ENCODE measurements at regions not wholly inside any gene's neighbourhood (a gene's known extent, or its start where the extent isn't known, plus 50 kb on each side); places are given as distances from the start of the nearest gene placed in this dataset.

GRCh38 chr12:107486140-107486892 lies 199.3 kb upstream of the PWP1 start:
- no peak for DNase-seq (ENCODE audit: low read depth in 1 of 2, low spot score in 1 of 2)
- Histone ChIP-seq H3K27ac (replicated peaks) (no peak overlapping the region), H3K27me3 (ENCODE audit: insufficient read depth, poor library complexity, severe bottlenecking) (no peaks in the 10 kb centered on the region), H3K4me3 (replicated peaks; ENCODE audit: insufficient read depth, low read length) (no peak overlapping the region)
- TF ChIP-seq GABPA (IDR thresholded peaks at IDR 0.05; ENCODE audit: low read depth), result no peak
- no peak for TF ChIP-seq REST (IDR thresholded peaks at IDR 0.05; ENCODE audit: insufficient replicate concordance, low read depth)
- TF ChIP-seq POLR2AphosphoS5 (IDR thresholded peaks at IDR 0.05; ENCODE audit: low read depth), result no peak
- TF ChIP-seq CTCF (IDR thresholded peaks at IDR 0.05; ENCODE audit: insufficient read depth, low read length), result no peak
- TF ChIP-seq SPI1 (IDR thresholded peaks at IDR 0.05; ENCODE audit: borderline replicate concordance, low read depth), result no peak

DNA sequence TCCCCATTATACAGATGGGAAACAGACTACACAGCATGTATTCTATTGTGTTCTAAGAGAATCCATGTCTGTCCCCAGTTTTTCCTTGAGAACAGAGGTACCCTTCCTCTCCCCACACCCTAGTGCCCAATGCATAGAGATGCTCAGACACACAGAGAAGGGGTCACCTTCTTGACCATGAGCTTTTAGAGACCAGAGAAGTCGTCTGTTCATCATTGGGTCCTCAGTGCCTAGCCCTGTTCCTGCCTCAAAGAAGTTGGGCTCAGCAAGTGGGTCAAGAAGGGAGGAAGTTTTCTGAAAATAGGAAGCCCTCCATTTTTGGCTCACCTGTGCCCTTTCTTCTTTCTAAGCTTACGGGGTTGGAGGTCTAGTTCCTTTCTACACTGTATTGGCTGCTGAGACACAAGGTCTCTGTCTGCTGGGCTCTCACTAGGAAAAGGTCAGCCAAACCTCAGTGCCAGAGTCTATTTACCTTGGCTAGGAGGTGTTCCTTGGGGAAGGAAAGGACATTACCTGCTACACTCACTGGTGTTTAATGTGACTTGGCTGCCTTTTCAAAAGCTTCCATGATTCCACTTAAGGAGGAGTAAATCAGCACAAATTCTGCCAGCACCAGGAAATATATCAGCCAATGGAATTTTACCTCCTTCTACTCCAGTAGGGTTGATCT lies 198.5 kb upstream of the PWP1 start:
- H3K27ac ChIP-seq (replicated peaks), result no peak overlapping the region
- H3K4me3 ChIP-seq (replicated peaks; ENCODE audit: insufficient read depth, low read length), result no peak overlapping the region
- no peaks in the 10 kb centered on the region for H3K27me3 ChIP-seq (ENCODE audit: insufficient read depth, poor library complexity, severe bottlenecking)
- DNase-seq (ENCODE audit: low read depth in 1 of 2, low spot score in 1 of 2), result no peak
- no peak for TF ChIP-seq SPI1 (IDR thresholded peaks at IDR 0.05; ENCODE audit: borderline replicate concordance, low read depth)
- TF ChIP-seq GABPA (IDR thresholded peaks at IDR 0.05; ENCODE audit: low read depth), result no peak
- no peak for TF ChIP-seq POLR2AphosphoS5 (IDR thresholded peaks at IDR 0.05; ENCODE audit: low read depth)
- TF ChIP-seq CTCF (IDR thresholded peaks at IDR 0.05; ENCODE audit: insufficient read depth, low read length), result no peak
- TF ChIP-seq REST (IDR thresholded peaks at IDR 0.05; ENCODE audit: insufficient replicate concordance, low read depth), result no peak

DNA sequence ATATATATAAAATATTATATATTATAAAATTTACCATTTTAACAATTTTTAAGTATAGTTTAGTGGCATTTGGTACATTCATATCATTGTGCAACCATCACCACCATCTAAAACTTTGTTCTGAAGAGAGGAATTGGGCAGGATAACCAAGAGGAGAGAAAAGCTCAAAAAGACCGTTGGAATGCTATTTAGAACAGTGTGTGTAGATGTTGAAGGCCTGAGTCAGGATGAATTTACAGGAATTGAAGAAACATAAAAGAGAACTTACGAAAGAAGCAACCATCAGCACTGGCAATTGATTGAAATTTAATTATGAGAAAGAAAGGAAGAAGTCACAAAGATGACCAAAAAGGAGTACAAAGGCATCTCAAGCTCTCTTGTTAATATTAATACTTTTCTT lies 196.9 kb upstream of the PWP1 start:
- TF ChIP-seq POLR2AphosphoS5 (IDR thresholded peaks at IDR 0.05; ENCODE audit: low read depth), result no peak
- TF ChIP-seq GABPA (IDR thresholded peaks at IDR 0.05; ENCODE audit: low read depth), result no peak
- no peak for TF ChIP-seq CTCF (IDR thresholded peaks at IDR 0.05; ENCODE audit: insufficient read depth, low read length)
- no peak for TF ChIP-seq REST (IDR thresholded peaks at IDR 0.05; ENCODE audit: insufficient replicate concordance, low read depth)
- no peak overlapping the region for H3K4me3 ChIP-seq (replicated peaks; ENCODE audit: insufficient read depth, low read length)
- no peak overlapping the region for H3K27ac ChIP-seq (replicated peaks)
- H3K27me3 ChIP-seq (ENCODE audit: insufficient read depth, poor library complexity, severe bottlenecking), result no peaks in the 10 kb centered on the region
- no peak for DNase-seq (ENCODE audit: low read depth in 1 of 2, low spot score in 1 of 2)

Measured in HL-60 (cell line).